Rectal smooth muscle tissue (tissue), 1 donor: ENCODE measurements at regions not wholly inside any gene's neighbourhood (a gene's known extent, or its start where the extent isn't known, plus 50 kb on each side); places are given as distances from the start of the nearest gene placed in this dataset.
"Not testable (repeated sequence)": the region's sequence is repeated elsewhere in the genome, so short reads cannot be mapped to it uniquely, and the experiment has no call there.

Source experiments
- H3K27ac ChIP-seq: one replicate; pipeline ENCODE4 v1.7.0; 2013; ENCODE audit warnings: low read depth, low read length, inconsistent platforms
- H3K27me3 ChIP-seq: one replicate; pipeline ENCODE4 v1.7.0; 2013; ENCODE audit warnings: low read length; ENCODE audit not compliant: control insufficient read depth, insufficient read depth
- H3K36me3 ChIP-seq: one replicate; pipeline ENCODE4 v1.7.0; 2013; ENCODE audit warnings: low read length; ENCODE audit not compliant: control insufficient read depth, insufficient read depth
- H3K4me1 ChIP-seq: one replicate; pipeline ENCODE4 v1.7.0; 2013; ENCODE audit warnings: low read length; ENCODE audit not compliant: control insufficient read depth, insufficient read depth
- H3K4me3 ChIP-seq: one replicate; pipeline ENCODE4 v1.7.0; 2013; ENCODE audit warnings: low read length
- H3K9ac ChIP-seq: one replicate; pipeline ENCODE4 v1.7.0; 2013; ENCODE audit warnings: low read length

- H3K27ac ChIP-seq: no peak overlapping the region
- no peaks in the 10 kb centered on the region for H3K4me1 ChIP-seq
- H3K9ac ChIP-seq: no peak overlapping the region
- no peaks in the 10 kb centered on the region for H3K36me3 ChIP-seq
- H3K27me3 ChIP-seq: no peaks in the 10 kb centered on the region
- H3K4me3 ChIP-seq: no peak overlapping the region
Measured at GRCh38 chr3:151544164-151544548, 83.3 kb upstream of the IGSF10 start.

GRCh38 chr3:151541178-151541577 lies 80.3 kb upstream of the IGSF10 start:
- no peak overlapping the region for H3K4me3 ChIP-seq
- H3K27me3 ChIP-seq: no peaks in the 10 kb centered on the region
- no peaks in the 10 kb centered on the region for H3K36me3 ChIP-seq

GRCh38 chr3:151539599-151539998 lies 78.7 kb upstream of the IGSF10 start:
- no peak overlapping the region for H3K4me3 ChIP-seq
- H3K27ac ChIP-seq: no peak overlapping the region
- H3K27me3 ChIP-seq: no peaks in the 10 kb centered on the region
- no peak overlapping the region for H3K9ac ChIP-seq
- no peaks in the 10 kb centered on the region for H3K4me1 ChIP-seq
- no peaks in the 10 kb centered on the region for H3K36me3 ChIP-seq

More at GRCh38 chr3:151541178-151541577, 80.3 kb upstream of the IGSF10 start:
- no peak overlapping the region for H3K27ac ChIP-seq
- H3K9ac ChIP-seq: no peak overlapping the region
- no peaks in the 10 kb centered on the region for H3K4me1 ChIP-seq

GRCh38 chr3:151538456-151539393 lies 77.9 kb upstream of the IGSF10 start:
- H3K4me3 ChIP-seq: no peak overlapping the region

GRCh38 chr3:151537726-151538125 lies 76.9 kb upstream of the IGSF10 start:
- Histone ChIP-seq H3K27me3 (no peaks in the 10 kb centered on the region), H3K36me3 (no peaks in the 10 kb centered on the region), H3K27ac (no peak overlapping the region), H3K9ac (no peak overlapping the region), H3K4me3 (no peak overlapping the region), H3K4me1 (no peaks in the 10 kb centered on the region)

More at GRCh38 chr3:151538456-151539393, 77.9 kb upstream of the IGSF10 start:
- Histone ChIP-seq H3K27me3 (no peaks in the 10 kb centered on the region), H3K27ac (no peak overlapping the region), H3K36me3 (no peaks in the 10 kb centered on the region), H3K4me1 (no peaks in the 10 kb centered on the region), H3K9ac (no peak overlapping the region)

- no peak overlapping the region for H3K27ac ChIP-seq
- no peaks in the 10 kb centered on the region for H3K4me1 ChIP-seq
- H3K27me3 ChIP-seq: no peaks in the 10 kb centered on the region
- no peaks in the 10 kb centered on the region for H3K36me3 ChIP-seq
- no peak overlapping the region for H3K4me3 ChIP-seq
- no peak overlapping the region for H3K9ac ChIP-seq
Measured at GRCh38 chr3:151526757-151527156, 65.9 kb upstream of the IGSF10 start.

GRCh38 chr3:151520105-151520504 lies 59.2 kb upstream of the IGSF10 start:
- H3K27me3 ChIP-seq: no peaks in the 10 kb centered on the region
- H3K36me3 ChIP-seq: no peaks in the 10 kb centered on the region
- no peak overlapping the region for H3K4me3 ChIP-seq
- no peak overlapping the region for H3K27ac ChIP-seq
- no peak overlapping the region for H3K9ac ChIP-seq
- no peaks in the 10 kb centered on the region for H3K4me1 ChIP-seq

GRCh38 chr3:151511433-151511832 lies 50.6 kb upstream of the IGSF10 start:
- not testable (repeated sequence) for H3K27ac ChIP-seq, H3K36me3 ChIP-seq, H3K27me3 ChIP-seq, H3K4me3 ChIP-seq, H3K4me1 ChIP-seq, H3K9ac ChIP-seq
